Adipose tissue (tissue), 3 donors: ENCODE measurements at regions not wholly inside any gene's neighbourhood (a gene's known extent, or its start where the extent isn't known, plus 50 kb on each side); places are given as distances from the start of the nearest gene placed in this dataset.

ENCODE experiments used
- H3K27ac ChIP-seq: one replicate; pipeline ENCODE4 v1.5.1; 2013; ENCODE audit warnings: low read depth, low read length
- WGBS, 3 donors: extraction: QIAGEN DNeasy Blood & Tissue Kit; methylation state at CpG; one replicate each; pipeline ENCODE4 v1.1.7; 2013; 5-methylcytosine and 5-hydroxymethylcytosine counted together
- donor health status: healthy with polysubstance abuse.
- donor health status: Bipolar disorder and iron deficiency.
- donor health status: healthy.

DNA sequence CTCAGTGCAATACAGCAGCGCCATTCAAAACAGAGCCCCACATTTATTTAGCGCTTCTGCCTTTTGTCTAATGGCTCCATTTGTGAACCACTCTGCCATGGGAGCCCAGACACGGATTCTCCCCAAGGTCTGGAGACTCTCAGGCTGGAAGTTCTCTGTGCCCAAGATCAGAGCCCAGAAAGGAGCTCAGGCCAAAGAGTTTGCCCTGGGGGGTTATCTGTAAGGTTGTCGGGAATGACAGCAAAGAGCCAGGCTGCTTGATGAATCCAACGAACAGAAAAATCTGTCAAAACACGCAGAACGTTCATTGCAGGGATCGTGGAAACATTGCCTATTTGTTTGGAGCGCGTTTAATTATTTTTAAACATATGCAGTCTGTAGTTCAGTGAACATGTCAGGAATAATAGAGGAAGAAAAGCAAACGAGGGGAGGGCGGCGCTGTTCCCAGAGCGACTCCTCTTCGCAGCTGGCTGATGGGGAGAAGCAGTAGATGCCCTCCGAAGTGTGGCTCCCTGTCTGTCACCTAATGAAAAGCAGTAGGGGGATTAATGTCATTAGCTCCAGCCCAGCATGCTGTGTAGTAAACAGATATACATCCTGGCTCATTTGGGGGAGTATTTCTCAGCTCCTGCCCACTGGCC lies 464.9 kb upstream of the MPDZ start:
- WGBS, 3 donors: 66 to 92% (median 85%) methylated on average over 16 of the region's 16 CpGs
- H3K27ac ChIP-seq: no peak overlapping the region

DNA sequence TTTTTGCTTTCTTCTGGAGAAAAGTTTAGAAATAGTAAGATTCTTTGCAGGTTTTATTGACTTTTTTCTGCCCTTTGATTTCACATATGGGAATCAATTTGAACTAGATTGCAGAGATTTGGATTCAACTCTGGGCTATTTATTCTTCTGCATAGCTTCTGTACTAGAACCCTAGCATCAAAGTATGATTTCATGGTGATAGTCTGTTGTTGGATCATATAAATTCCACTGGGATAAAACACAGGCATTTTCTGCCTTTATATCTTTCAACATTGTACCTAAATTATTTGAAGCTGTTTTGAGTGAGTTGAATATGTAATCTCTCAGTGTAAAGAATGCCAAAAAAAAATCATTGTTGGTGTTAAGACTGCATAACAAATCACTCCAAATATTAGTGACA lies 458.4 kb upstream of the MPDZ start:
- H3K27ac ChIP-seq: no peak overlapping the region

DNA sequence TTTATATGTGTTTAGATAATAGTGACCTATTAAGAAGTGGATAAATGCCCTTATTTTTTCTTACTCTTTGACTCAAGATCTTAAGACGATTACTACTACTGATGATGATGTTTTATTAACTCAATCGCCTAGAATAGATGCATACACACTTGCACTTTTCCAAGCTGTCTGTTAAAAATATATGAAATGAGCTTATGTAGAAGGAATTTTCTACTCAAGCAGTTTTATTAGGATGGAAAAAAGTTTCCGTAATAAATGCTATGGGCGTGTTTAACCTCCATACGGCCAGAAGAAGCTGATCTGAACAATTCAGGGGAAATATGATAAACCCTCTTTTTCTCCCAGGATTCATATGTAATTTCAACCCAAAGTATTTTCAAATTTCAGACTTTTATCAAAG lies 455.7 kb upstream of the MPDZ start:
- WGBS, 3 donors: 78 to 84% (median 81%) methylated on average over 5 of the region's 5 CpGs
- no peak overlapping the region for H3K27ac ChIP-seq

DNA sequence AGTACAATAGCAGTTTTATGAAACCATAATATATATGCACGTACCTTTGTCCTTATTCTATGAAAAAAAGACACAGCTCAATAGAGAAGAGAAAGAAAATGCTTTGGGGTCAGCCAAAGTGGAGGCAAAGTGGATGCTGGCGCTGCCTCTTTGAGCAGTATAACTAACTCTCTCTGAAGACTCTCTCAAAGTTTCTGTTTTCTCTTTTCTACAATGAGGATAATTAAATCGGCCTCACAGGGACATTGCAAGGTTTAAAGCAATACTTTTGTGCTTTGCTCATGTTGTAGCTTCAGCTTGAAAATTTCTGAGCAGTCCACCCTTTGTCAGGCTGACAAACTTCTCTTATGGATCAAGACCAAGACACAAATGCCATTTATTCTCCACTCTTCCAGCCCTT lies 455.1 kb upstream of the MPDZ start:
- H3K27ac ChIP-seq: no peak overlapping the region
- WGBS, 3 donors: 62 to 74% (median 72%) methylated on average over 3 of the region's 3 CpGs

DNA sequence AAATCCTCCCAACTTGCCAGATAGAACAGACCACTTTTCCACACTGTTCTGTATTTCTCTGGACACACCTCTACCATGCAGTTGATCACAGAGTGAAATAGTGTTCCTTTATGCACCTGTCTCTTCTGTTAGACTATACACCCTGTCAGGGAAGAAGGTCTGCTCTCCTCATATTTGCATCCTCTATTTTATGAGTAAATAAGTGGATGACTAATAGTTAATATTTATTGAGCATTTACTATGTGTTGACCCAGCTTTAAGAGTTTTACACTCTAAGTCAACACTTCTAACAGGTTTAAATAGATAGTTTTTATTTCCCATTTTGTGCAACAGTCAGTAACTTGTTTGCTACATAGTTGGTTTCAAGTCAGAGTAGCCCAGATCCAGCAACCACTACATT lies 452.8 kb upstream of the MPDZ start:
- H3K27ac ChIP-seq: no peak overlapping the region

DNA sequence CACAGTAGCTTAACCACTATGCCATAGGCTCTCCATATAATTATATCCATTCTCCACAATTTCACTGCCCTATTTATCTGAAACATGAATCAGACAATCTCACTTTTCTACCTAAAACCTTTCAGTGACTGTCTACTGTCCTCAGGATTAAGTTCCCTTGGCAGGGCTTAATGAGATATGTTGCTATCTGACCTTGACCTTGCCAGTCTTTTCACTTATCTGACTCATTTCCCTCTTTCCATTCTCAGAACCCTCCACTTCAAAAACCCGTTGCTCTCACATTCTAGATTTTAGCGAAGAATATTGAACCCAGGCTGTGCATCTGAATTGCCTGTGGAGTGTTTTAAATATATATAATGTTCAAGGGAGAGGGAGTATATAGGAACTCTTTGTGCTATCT lies 452.1 kb upstream of the MPDZ start:
- H3K27ac ChIP-seq: no peak overlapping the region
- WGBS, 3 donors: 0 to 82% (median 51%) methylated on average over 2 of the region's 2 CpGs

DNA sequence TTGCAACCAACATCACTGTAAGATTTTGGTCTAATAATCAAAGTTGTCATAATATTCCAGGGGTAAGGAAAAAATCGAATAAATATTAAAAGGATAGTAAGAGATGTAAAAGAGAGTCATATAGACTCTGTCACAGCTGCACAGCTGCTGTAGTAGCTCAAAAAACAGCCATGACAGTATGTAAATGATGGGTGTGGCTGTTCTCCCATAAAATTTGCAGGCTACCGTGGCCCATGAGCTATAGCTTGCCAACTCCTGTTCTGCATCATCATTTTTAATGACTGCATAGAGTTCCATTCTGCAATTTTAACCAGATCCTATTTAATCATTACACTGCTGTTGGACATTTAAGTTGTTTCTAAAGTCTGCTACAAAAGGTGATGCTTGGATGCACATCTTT lies 450.5 kb upstream of the MPDZ start:
- H3K27ac ChIP-seq: no peak overlapping the region

DNA sequence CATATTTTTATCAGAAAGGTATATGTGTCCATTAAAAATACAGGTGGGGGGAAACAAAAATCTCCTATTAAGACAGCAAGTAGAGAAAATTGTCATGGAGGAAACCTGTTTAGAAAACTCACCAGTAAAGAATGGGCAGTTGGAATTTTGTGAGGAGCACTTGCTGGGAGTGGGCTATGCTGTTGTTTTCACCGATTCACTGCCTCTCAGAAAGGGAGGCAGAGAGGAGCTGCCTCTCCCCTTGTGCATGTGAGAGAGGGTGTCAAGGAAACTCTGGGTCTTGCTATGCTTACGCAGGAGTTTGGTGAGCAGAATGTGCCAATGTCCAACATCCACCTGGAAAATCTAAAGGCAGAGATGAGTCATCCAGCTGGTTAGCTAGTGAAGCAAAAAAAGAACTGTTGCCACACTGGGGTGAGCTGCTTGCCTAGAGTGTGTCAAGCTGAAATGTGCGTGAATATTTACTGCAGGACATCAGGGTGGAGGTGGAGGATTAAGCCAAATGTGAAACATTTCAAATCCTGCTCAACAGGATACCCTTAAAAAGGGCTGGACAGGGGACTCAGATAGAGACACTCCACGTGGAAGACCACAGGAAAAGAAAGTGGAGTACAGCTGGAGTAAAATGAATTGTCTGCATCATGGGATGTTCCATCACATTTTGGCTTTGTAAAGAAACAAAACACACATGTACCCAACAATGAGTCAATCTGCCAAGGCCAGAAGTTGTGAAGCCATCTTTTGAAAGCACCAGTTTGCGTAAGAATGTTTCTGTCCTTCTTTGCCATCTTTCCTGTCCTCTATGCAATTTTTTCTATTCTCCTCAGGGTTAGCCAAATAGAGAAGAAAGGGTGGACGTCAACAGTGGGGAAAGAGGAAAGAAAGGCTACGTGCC lies 449.7 kb upstream of the MPDZ start:
- WGBS, 3 donors: 82 to 85% (median 83%) methylated on average over 7 of the region's 7 CpGs
- no peak overlapping the region for H3K27ac ChIP-seq

More for the DNA sequence above, 450.5 kb upstream of the MPDZ start:
- WGBS, 3 donors: 79 to 81% (median 81%) methylated on average over 2 of the region's 2 CpGs

DNA sequence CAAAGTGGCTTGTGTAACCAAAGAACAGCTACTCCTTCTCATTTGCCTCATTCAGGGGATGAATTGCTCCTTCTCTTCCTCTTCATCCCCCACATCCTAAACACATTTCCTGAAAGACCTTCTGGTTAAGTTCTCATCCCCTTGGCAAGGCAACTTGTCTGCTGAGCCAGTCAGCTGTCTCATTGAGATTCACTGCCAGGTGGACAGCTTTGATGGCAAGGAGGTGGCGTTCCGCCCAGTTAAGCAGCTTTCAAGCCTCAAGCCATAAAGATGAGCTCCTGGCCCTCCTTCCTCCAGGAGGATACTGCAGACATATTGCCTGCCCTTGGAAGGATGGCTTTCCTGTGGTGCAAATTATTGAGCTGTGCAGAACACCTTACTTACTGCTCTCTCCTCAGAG lies 448.6 kb upstream of the MPDZ start:
- H3K27ac ChIP-seq: no peak overlapping the region
- 63 to 84% (median 65%) methylated on average over 2 of the region's 2 CpGs for WGBS, 3 donors

DNA sequence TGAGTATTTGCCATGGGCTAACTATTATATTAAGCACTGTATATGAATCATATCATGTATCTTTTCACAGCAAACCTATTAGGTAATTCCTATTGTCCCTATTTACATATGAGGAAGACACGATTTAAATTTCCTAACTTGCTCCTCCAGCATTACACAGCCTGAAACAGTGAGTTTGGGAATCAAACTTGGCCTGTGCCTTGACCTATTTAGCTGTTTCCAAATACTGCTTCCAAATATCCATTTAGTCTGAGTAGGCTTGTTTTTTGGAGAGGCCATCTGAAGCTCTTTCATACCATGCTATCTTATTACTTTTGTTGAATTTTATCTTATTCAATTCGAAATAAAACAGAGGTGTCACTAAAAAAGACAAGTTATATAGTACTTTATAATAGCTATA lies 447.3 kb upstream of the MPDZ start:
- H3K27ac ChIP-seq: no peak overlapping the region
- 48 to 65% (median 55%) methylated on average over 2 of the region's 2 CpGs for WGBS, 3 donors

DNA sequence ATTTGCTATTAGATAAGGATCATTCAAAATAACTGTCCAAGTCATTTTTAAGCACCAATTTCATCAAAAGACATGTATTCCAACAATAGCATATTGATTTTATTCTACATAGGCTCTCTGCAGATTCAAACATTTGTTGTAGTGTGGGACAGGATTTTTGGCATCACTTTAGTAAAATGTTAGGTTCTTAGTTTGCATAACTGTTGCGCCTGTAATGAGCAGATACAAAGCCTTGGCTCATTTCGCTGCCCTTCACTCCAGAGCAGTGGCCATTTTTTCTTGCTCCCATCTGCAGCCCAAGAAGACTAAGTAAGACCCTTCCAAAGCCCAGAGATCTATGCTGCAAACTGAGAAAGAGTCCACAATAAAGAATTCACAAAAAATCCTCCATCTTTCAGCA lies 446.0 kb upstream of the MPDZ start:
- 89 to 93% (median 91%) methylated on average over 2 of the region's 2 CpGs for WGBS, 3 donors
- H3K27ac ChIP-seq: no peak overlapping the region

DNA sequence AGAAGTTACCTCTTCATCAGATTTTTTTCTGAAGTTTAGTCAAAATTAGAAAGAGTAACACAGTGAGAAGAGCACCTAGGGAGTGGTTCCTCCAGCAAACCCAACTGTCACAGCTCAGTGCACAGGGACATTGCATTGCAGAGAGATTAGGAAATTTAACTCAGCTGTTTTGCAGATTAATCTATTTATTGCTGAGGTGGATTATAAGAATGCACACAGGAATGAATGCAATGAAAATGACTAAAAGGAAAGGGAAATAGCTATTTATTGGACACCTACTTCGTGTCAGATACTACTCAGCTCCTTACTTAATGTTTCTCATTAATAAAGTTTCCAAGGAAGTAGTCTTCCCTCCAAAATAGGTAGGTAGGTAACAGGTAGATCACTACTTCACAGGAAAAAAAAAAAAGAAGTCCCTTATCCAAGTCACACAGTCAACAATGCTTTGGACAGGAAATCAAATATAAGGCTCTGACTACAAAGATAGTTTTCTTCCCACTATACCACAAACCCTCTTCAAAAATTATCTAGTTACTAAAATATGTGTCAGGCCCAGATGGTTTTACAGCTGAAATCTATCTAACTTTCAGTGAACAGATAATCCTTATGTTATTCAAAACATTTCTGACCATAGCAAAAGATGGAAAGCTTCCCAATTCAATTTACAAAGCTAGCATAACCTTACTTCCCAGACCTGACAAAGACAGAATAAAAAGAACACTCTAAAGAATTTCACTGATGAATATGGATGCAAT lies 442.2 kb upstream of the MPDZ start:
- H3K27ac ChIP-seq: no peak overlapping the region
- 60 to 71% (median 63%) methylated on average over 1 of the region's 1 CpG for WGBS, 3 donors

DNA sequence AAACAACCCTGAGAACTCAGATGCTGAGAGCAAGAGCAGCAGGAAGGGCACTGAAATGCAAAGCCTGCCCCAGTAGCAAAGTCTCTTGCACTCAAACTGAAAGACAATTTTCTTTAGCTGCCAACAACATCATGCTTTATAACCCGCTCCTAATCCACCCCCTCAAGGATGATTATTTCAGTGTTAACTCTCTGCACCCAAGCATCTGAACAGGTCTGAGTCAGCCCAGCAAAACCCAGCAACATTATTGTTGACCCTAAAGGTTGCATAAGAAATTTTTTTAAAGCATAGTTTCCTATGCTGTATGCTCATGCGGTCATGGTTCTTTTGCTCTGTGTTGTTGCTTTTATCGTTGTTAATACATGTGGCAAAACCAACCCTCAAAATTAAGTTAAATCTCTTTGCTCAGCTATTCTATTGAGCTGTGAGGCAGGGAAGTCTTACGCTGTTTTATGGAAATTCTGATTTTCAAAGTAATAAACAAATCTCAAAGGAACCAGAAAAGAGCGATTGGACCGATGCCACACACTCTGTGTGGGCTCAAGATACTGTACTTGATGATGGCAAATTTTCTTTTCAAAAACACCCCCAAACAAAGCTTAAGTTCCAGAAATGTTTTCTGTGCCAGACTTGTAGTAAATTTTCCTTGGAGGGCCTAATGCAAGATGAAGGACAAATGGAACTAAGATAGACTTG lies 440.6 kb upstream of the MPDZ start:
- no peak overlapping the region for H3K27ac ChIP-seq

DNA sequence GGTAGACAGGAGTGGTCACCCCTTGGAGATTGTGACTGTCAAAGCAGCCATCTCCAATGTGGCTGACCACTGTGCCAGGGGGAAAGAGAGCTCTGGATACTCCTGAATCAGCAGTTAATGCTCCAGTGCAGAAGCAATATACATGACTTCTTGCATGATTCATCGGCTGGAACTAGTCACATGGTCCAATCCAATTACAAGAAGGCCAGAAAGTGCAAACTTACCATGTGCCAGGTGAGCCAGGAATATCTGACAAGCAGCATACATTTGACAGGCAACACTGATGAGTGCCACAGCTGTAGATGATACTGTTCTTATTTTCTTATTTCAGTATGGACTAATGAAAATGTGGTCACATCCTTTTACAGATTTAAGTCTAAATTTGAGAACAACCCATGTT lies 440.0 kb upstream of the MPDZ start:
- no peak overlapping the region for H3K27ac ChIP-seq
- WGBS, 3 donors: 58 to 79% (median 71%) methylated on average over 1 of the region's 1 CpG

More for the DNA sequence above, 440.6 kb upstream of the MPDZ start:
- 67 to 76% (median 74%) methylated on average over 6 of the region's 6 CpGs for WGBS, 3 donors

DNA sequence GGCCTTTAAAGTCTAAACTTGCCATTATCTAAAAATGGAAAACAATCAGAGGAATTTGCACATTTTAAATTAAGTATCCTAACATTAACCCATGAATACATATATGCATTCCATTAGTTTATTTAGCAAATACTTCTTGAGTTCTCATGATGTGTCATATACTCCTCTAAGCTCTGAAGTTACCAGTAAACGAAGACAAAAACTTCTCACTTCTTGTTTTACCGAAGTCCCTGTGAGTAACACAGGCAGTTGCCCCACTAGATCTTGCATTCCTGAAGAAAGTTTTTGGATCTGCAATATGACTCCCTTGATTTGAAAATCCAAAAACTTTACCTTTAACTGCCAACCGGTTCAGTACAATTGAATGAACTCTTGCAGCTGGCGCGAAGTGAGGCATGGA lies 439.0 kb upstream of the MPDZ start:
- H3K27ac ChIP-seq: no peak overlapping the region
- 95% methylated on average over 5 of the region's 5 CpGs for WGBS, 3 donors

DNA sequence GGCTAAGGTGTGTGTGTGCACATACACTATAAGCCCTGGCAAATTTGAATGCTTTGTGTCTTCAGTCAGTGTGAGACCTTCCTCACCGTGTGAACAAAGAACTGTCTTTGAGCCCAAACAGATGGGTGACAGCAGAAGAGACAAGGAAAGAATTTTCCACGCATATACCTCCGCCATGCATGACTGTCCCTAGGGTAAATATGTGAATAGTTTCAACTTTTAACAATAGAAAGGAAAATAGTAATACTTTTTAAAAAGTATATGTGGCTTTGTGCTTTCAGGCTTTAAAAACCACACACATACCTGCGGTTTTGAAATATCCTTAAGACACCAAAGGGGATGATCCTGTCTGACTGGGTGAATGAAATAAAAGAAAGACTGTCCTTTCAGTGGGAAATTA lies 438.6 kb upstream of the MPDZ start:
- H3K27ac ChIP-seq: no peak overlapping the region
- 74 to 88% (median 84%) methylated on average over 4 of the region's 4 CpGs for WGBS, 3 donors

DNA sequence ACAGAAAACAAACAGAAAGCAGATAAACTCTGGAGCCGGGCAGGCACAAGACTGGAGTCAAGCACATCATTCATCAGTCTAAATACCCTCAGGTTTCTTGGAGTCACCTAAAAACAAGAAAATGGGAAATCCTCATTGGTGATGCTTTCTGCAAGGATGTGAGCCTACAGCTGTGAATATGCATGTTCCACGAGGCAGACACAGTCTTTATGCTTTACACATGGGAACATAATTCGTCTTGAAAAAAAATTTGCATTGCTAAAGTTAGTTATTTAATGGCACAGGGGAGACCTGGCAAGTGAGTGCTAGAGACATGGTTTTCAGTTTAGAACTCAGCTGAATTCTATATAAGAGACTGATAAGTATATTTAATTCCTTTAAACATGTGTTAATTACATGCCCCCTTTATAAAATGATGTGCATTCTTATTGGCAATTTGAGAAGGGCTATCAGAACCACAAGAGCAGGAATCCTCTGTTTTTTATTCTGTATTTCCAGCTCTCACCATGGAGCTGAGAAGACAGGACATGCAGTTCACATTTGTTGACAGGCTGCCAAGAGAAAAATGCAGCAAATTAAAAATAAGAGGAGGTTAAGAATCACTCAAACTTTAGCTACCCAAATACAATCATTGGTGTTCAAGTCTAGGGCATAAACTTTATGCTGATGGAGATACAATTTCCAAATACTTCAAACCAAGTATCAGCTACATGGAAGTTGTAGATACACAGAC lies 438.0 kb upstream of the MPDZ start:
- no peak overlapping the region for H3K27ac ChIP-seq
- 54 to 63% (median 62%) methylated on average over 3 of the region's 3 CpGs for WGBS, 3 donors

DNA sequence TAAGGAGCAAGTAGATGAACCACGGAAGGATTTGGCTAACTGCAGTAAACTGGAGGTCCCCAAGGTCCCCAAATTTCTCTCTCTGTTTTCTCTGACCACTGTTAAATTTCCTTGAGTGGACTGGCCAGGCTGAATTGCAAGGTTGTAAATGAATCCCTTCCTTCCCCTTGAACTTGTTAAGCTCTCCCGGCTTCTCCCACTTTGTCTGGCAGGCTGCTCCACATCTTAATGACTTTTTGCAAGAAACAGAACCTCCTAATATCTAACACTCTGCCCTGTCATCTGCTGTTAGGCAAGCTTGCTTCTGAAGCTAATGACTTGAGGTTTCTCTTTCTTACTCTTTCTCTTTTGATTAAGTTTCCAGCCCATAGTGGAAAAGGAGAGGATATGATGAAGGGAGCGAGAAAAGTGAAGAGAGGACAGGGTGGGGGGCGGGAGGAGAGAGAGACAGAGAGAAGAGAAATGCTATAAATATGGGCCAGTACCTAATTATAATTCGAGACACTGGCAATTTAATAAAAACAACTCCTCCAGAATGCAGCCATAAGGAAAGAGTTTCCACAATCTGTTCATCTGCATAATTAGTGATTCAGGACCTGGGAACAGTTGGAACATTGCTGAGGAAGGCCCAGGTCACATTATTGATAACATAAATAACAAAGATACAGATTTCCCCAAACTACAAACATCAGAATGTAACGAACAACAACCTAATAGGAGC lies 437.3 kb upstream of the MPDZ start:
- no peak overlapping the region for H3K27ac ChIP-seq
- 47 to 70% (median 47%) methylated on average over 6 of the region's 6 CpGs for WGBS, 3 donors
